ENCODE measurements at regions not wholly inside any gene's neighbourhood (a gene's known extent, or its start where the extent isn't known, plus 50 kb on each side); places are given as distances from the start of the nearest gene placed in this dataset.

GRCh38 chr7:66504131-66504530, 124.5 kb upstream of the KCTD7 start:
- TF ChIP-seq POLR2AphosphoS5 (IDR thresholded peaks at IDR 0.05; ENCODE audit: insufficient read depth, low read depth, low read length) (no peak), POLR2A (IDR thresholded peaks at IDR 0.05; ENCODE audit: low read depth, low read length) (no peak)
